HEK293 (cell line): ENCODE measurements at regions not wholly inside any gene's neighbourhood (a gene's known extent, or its start where the extent isn't known, plus 50 kb on each side); places are given as distances from the start of the nearest gene placed in this dataset.

Source experiments
- CTCF ChIA-PET: fragments of 350-600 bp; formaldehyde crosslinking; extraction: SDS; loops from one replicate; lab custom pipeline; 2021; ENCODE audit warnings: antibody characterized with exemption; lab: Yijun Ruan, JAX
- POLR2A ChIA-PET: fragments of 300-600 bp; formaldehyde crosslinking; extraction: SDS; loops from one replicate; lab custom pipeline; 2020; ENCODE audit warnings: antibody characterized with exemption, inconsistent platforms; lab: Yijun Ruan, JAX
- H3K27ac ChIP-seq: fragments of 200-500 bp; sonication (Bioruptor generic); 2 replicates; pipeline ENCODE4 v1.5.1; 2014; ENCODE audit warnings: low read depth, low read length, control low read depth, inconsistent platforms; ENCODE audit errors: extremely low read depth
- H3K36me3 ChIP-seq, 2 experiments: fragments of 200-500 bp in 1 of 2; sonication (Bioruptor generic) in 1 of 2; 1 replicate in 1 of 2; 2 replicates in 1 of 2; pipeline ENCODE4 v1.5.1; 2014 to 2017; ENCODE audit warnings: inconsistent platforms in 2 of 2, low read length in 2 of 2; ENCODE audit not compliant: control insufficient read depth in 2 of 2, insufficient read depth in 1 of 2
- H3K4me1 ChIP-seq: fragments of 200-500 bp; sonication (Bioruptor generic); 2 replicates; pipeline ENCODE4 v1.5.1; 2014; ENCODE audit warnings: mild to moderate bottlenecking, low read length, inconsistent platforms; ENCODE audit not compliant: control insufficient read depth, insufficient read depth
- H3K4me3 ChIP-seq: 2 replicates; pipeline ENCODE4 v1.5.1; 2011; ENCODE audit warnings: low read depth, mild to moderate bottlenecking, control low read depth, low read length, moderate library complexity
- H3K9me3 ChIP-seq: fragments of 200-500 bp; sonication (Bioruptor generic); 2 replicates; pipeline ENCODE4 v1.5.1; 2014; ENCODE audit warnings: low read depth, low read length, inconsistent platforms; ENCODE audit not compliant: control insufficient read depth, insufficient read depth
- HOXD13 ChIP-seq: sonication (generic); formaldehyde crosslinking; IDR thresholded peaks from 2 replicates; pipeline ENCODE4 v1.8.0; 2022; ENCODE audit warnings: missing genetic modification reagents, borderline replicate concordance
- KLF1 ChIP-seq: fragments of 450-650 bp; formaldehyde crosslinking; IDR thresholded peaks from 2 replicates; pipeline ENCODE4 v1.5.1; 2016; ENCODE audit warnings: missing biosample characterization, missing genetic modification characterization
- KLF17 ChIP-seq: fragments of 450-650 bp; formaldehyde crosslinking; IDR thresholded peaks from 2 replicates; pipeline ENCODE4 v1.5.1; 2016; ENCODE audit warnings: missing biosample characterization, missing genetic modification characterization
- KLF7 ChIP-seq: fragments of 450-650 bp; formaldehyde crosslinking; IDR thresholded peaks from 2 replicates; pipeline ENCODE4 v1.5.1; 2016; ENCODE audit warnings: missing biosample characterization, missing genetic modification characterization, borderline replicate concordance
- MYNN ChIP-seq: fragments of 450-650 bp; formaldehyde crosslinking; IDR thresholded peaks from 2 replicates; pipeline ENCODE4 v1.5.1; 2016; ENCODE audit warnings: missing biosample characterization, missing genetic modification characterization, borderline replicate concordance
- PRDM10 ChIP-seq: fragments of 450-650 bp; formaldehyde crosslinking; IDR thresholded peaks from 2 replicates; pipeline ENCODE4 v1.5.1; 2016; ENCODE audit warnings: missing biosample characterization, missing genetic modification characterization
- RBAK ChIP-seq: fragments of 450-650 bp; formaldehyde crosslinking; IDR thresholded peaks from 2 replicates; pipeline ENCODE4 v1.5.1; 2016; ENCODE audit warnings: missing biosample characterization, missing genetic modification characterization
- SP7 ChIP-seq: fragments of 450-650 bp; formaldehyde crosslinking; IDR thresholded peaks from 2 replicates; pipeline ENCODE4 v1.5.1; 2016; ENCODE audit warnings: missing biosample characterization, missing genetic modification characterization
- ZBTB1 ChIP-seq: fragments of 450-650 bp; formaldehyde crosslinking; IDR thresholded peaks from 2 replicates; pipeline ENCODE4 v1.5.1; 2016; ENCODE audit warnings: missing biosample characterization, missing genetic modification characterization
- ZBTB48 ChIP-seq: fragments of 450-650 bp; formaldehyde crosslinking; IDR thresholded peaks from 2 replicates; pipeline ENCODE4 v1.5.1; 2016; ENCODE audit warnings: missing biosample characterization, missing genetic modification characterization
- ZBTB6 ChIP-seq: fragments of 450-650 bp; formaldehyde crosslinking; IDR thresholded peaks from 2 replicates; pipeline ENCODE4 v1.5.1; 2017; ENCODE audit warnings: missing biosample characterization, missing genetic modification characterization
- ZFHX2 ChIP-seq: fragments of 450-650 bp; formaldehyde crosslinking; conservative IDR thresholded peaks from 2 replicates; pipeline ENCODE4 v1.5.1; 2016; ENCODE audit warnings: missing biosample characterization, missing genetic modification characterization
- ZNF112 ChIP-seq: fragments of 450-650 bp; formaldehyde crosslinking; IDR thresholded peaks from 2 replicates; pipeline ENCODE4 v1.5.0; 2017; ENCODE audit warnings: missing biosample characterization, missing genetic modification characterization
- ZNF140 ChIP-seq: fragments of 450-650 bp; formaldehyde crosslinking; IDR thresholded peaks from 2 replicates; pipeline ENCODE4 v1.5.1; 2016; ENCODE audit warnings: missing biosample characterization, missing genetic modification characterization
- ZNF174 ChIP-seq: fragments of 450-650 bp; formaldehyde crosslinking; IDR thresholded peaks from 2 replicates; pipeline ENCODE4 v1.5.0; 2017; ENCODE audit warnings: missing biosample characterization, mild to moderate bottlenecking, missing genetic modification characterization
- ZNF175 ChIP-seq: fragments of 450-650 bp; formaldehyde crosslinking; IDR thresholded peaks from 2 replicates; pipeline ENCODE4 v1.5.1; 2016; ENCODE audit warnings: missing biosample characterization, missing genetic modification characterization
- ZNF391 ChIP-seq: fragments of 450-650 bp; formaldehyde crosslinking; IDR thresholded peaks from 2 replicates; pipeline ENCODE4 v1.5.1; 2016; ENCODE audit warnings: low read depth, missing biosample characterization, missing genetic modification characterization, borderline replicate concordance
- ZNF404 ChIP-seq: fragments of 450-650 bp; formaldehyde crosslinking; IDR thresholded peaks from 2 replicates; pipeline ENCODE4 v1.5.1; 2017; ENCODE audit warnings: missing biosample characterization, missing genetic modification characterization
- ZNF501 ChIP-seq: fragments of 450-650 bp; formaldehyde crosslinking; IDR thresholded peaks from 2 replicates; pipeline ENCODE4 v1.5.1; 2016; ENCODE audit warnings: missing biosample characterization, missing genetic modification characterization
- ZNF544 ChIP-seq: fragments of 450-650 bp; formaldehyde crosslinking; IDR thresholded peaks from 2 replicates; pipeline ENCODE4 v1.5.0; 2017; ENCODE audit warnings: missing biosample characterization, missing genetic modification characterization
- ZNF549 ChIP-seq: fragments of 450-650 bp; IDR thresholded peaks from 2 replicates; pipeline ENCODE4 v1.5.1; 2018; ENCODE audit warnings: missing biosample characterization, missing genetic modification characterization, mild to moderate bottlenecking, inconsistent platforms, moderate library complexity
- ZNF558 ChIP-seq: fragments of 450-650 bp; formaldehyde crosslinking; IDR thresholded peaks from 2 replicates; pipeline ENCODE4 v1.5.1; 2016; ENCODE audit warnings: missing biosample characterization, missing genetic modification characterization
- ZNF560 ChIP-seq: fragments of 450-650 bp; formaldehyde crosslinking; IDR thresholded peaks from 2 replicates; pipeline ENCODE4 v1.5.1; 2017; ENCODE audit warnings: missing biosample characterization, missing genetic modification characterization, borderline replicate concordance
- ZNF600 ChIP-seq: fragments of 450-650 bp; formaldehyde crosslinking; IDR thresholded peaks from 2 replicates; pipeline ENCODE4 v1.5.1; 2016; ENCODE audit warnings: missing biosample characterization, missing genetic modification characterization
- ZNF639 ChIP-seq: fragments of 450-650 bp; formaldehyde crosslinking; IDR thresholded peaks from 2 replicates; pipeline ENCODE4 v1.5.1; 2016; ENCODE audit warnings: missing biosample characterization, missing genetic modification characterization
- ZNF654 ChIP-seq: fragments of 450-650 bp; formaldehyde crosslinking; IDR thresholded peaks from 2 replicates; pipeline ENCODE4 v1.5.1; 2016; ENCODE audit warnings: low read depth, missing biosample characterization, missing genetic modification characterization
- ZNF660 ChIP-seq: fragments of 450-650 bp; IDR thresholded peaks from 2 replicates; pipeline ENCODE4 v1.5.1; 2018; ENCODE audit warnings: missing biosample characterization, mild to moderate bottlenecking, missing genetic modification characterization
- ZNF701 ChIP-seq: fragments of 450-650 bp; formaldehyde crosslinking; IDR thresholded peaks from 2 replicates; pipeline ENCODE4 v1.5.1; 2016; ENCODE audit warnings: missing biosample characterization, missing genetic modification characterization
- ZNF792 ChIP-seq: fragments of 450-650 bp; formaldehyde crosslinking; IDR thresholded peaks from 2 replicates; pipeline ENCODE4 v1.5.1; 2016; ENCODE audit warnings: missing biosample characterization, missing genetic modification characterization
- ZSCAN30 ChIP-seq: fragments of 450-650 bp; IDR thresholded peaks from 2 replicates; pipeline ENCODE4 v1.5.1; 2018; ENCODE audit warnings: missing biosample characterization, mild to moderate bottlenecking, missing genetic modification characterization, moderate library complexity

GRCh38 chr11:129319201-129319600, 56.4 kb upstream of the BARX2 start:
- CTCF ChIA-PET, result interaction anchor here (0.8 to 3.6 kb wide), 4 partner anchors 12 to 434 kb away, joined by 3 to 19 read pairs (median 6); no protein-coding TSS in a partner anchor
- Histone ChIP-seq H3K36me3 (no peaks in the 10 kb centered on the region), H3K4me1 (no peaks in the 10 kb centered on the region), H3K27ac (no peak overlapping the region), H3K4me3 (no peak overlapping the region), H3K9me3 (no peaks in the 10 kb centered on the region)
- TF ChIP-seq ZNF174 (tag by site-specific recombination), result no peak
- no peak for TF ChIP-seq KLF1
- TF ChIP-seq ZNF660 (tag by site-specific recombination), result no peak
- TF ChIP-seq ZNF654 (tag by site-specific recombination), result no peak
- TF ChIP-seq ZNF701 (tag by site-specific recombination), result no peak
- TF ChIP-seq ZBTB48 (tag by site-specific recombination), result no peak
- no peak for TF ChIP-seq ZNF549
- no peak for TF ChIP-seq ZBTB1 (tag by site-specific recombination)
- TF ChIP-seq PRDM10 (tag by site-specific recombination), result no peak
- TF ChIP-seq ZNF544 (tag by site-specific recombination), result no peak
- no peak for TF ChIP-seq ZSCAN30
- TF ChIP-seq ZNF792, result no peak
- no peak for TF ChIP-seq HOXD13 (CRISPR knock-in tag)
- no peak for TF ChIP-seq ZNF560 (tag by site-specific recombination)
- TF ChIP-seq, all 188 proteins: peak for 0
- POLR2A ChIA-PET, result no interaction called here

DNA sequence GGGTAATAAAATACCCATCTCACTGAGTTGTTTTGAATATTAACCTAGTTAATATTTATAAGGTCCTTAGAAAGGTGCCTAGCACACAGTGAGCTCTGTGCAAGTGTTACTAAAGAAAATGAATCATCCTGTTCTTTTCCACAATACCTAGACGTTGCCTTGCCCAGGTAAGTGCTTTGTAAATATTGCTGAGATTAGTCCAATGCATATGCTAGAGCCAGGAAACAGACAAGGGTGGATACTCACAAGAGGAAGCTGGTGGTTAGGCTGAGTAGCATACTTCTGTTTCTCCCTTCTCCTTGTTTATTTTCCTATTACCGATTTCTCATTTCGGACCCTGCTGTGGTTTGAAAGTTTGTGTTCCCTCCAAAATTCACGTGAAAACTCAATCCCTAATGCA, 58.1 kb upstream of the BARX2 start:
- Histone ChIP-seq H3K4me1 (no peaks in the 10 kb centered on the region), H3K9me3 (no peaks in the 10 kb centered on the region), H3K4me3 (no peak overlapping the region), H3K27ac (no peak overlapping the region), H3K36me3 (no peaks in the 10 kb centered on the region)
- ChIA-PET CTCF (interaction anchor here (1.1 to 1.2 kb wide), 2 partner anchors 47 kb away, joined by 3 read pairs; no protein-coding TSS in a partner anchor), POLR2A (interaction anchor here (0.7 kb wide), 1 partner anchor 17 kb away, joined by 3 read pairs; no protein-coding TSS in a partner anchor)
- no peak for TF ChIP-seq ZFHX2 (tag by site-specific recombination)
- TF ChIP-seq RBAK (tag by site-specific recombination), result no peak
- no peak for TF ChIP-seq ZNF140
- TF ChIP-seq KLF7 (tag by site-specific recombination), result no peak
- no peak for TF ChIP-seq SP7 (tag by site-specific recombination)
- no peak for TF ChIP-seq ZNF701 (tag by site-specific recombination)
- TF ChIP-seq ZNF391 (tag by site-specific recombination), result no peak
- TF ChIP-seq ZNF501 (tag by site-specific recombination), result no peak
- TF ChIP-seq ZNF112 (tag by site-specific recombination), result no peak
- TF ChIP-seq ZNF639, result no peak
- no peak for TF ChIP-seq ZNF175 (tag by site-specific recombination)
- no peak for TF ChIP-seq ZNF558 (tag by site-specific recombination)
- no peak for TF ChIP-seq KLF17 (tag by site-specific recombination)
- no peak for TF ChIP-seq ZNF404 (tag by site-specific recombination)
- no peak for TF ChIP-seq MYNN (tag by site-specific recombination)
- no peak for TF ChIP-seq ZNF600 (tag by site-specific recombination)
- no peak for TF ChIP-seq ZBTB6
